Stimulated activated CD4-positive, alpha-beta T cell treated with anti-CD3 and anti-CD28 coated beads, Interleukin-4, amount 100 ng/mL, for 48 hours (primary cell): ENCODE measurements at regions not wholly inside any gene's neighbourhood (a gene's known extent, or its start where the extent isn't known, plus 50 kb on each side); places are given as distances from the start of the nearest gene placed in this dataset.
"Not testable (repeated sequence)": the region's sequence is repeated elsewhere in the genome, so short reads cannot be mapped to it uniquely, and the experiment has no call there.

Experiments used
- DNase-seq, 2 donors: peaks; one replicate each; pipeline ENCODE4 v3.0.0-alpha.2; 2020; ENCODE audit warnings: low read depth in 2 of 2

- no peak for DNase-seq
Measured at GRCh38 chr15:61410662-61411061, 181.6 kb upstream of the RORA start.

DNA sequence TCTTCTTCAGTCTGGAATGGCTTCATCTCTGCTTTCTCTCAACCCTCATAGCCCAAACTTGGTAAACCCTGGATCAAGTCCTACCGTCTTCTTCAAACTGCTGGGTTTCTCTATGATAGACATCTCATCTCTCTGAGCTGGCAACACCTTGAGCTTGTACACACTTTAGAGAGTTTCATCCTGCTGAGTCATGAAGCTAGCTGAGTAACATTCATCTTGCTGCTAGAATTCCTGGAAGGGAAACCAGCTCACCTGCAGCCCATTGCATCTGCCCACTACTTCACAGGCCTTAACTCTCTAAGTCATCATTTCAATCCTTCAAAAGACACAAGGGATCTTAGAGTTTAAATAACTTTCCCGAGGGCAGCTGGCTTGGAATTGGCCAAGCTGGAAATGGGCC, 175.5 kb upstream of the RORA start:
- DNase-seq, result no peak

GRCh38 chr15:61403884-61404283, 174.8 kb upstream of the RORA start:
- no peak for DNase-seq

DNA sequence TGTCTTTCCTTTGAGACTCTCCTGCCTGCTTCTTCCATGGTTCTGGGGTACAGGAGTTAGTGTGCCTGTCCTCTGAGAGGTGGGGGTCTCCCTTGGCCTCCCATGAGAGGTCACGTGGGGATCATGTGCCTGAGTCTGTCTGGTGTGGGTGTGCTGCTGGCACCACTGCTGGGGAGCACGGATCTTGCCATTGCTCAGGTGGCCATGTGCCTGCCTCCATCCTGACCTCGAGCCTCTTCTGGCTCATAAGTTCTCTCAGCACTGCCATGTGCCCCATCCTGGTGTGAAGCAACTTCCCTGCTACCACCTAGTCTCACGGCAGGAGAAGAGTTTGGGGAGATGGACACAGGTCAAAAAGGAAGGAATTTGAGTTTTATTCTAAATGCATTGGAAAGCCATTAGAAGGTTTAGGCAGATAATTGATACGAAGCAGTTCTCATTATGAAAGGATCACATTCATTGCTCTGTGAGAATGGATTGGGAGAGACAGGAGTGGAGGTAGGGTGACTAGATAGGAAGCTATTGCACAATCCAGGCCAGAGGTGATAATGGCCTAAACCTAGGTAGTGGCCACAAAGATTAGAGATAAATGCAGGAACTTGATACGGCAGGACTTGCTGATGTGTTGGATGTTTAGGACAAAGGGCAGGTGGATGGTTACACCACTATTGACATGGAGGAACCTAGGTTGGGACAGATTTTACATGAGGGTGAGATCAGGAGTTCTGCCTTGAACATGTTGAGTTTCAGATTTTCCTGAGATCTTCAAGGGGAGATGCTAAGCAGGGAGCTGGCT, 173.0 kb upstream of the RORA start:
- no peak for DNase-seq

DNA sequence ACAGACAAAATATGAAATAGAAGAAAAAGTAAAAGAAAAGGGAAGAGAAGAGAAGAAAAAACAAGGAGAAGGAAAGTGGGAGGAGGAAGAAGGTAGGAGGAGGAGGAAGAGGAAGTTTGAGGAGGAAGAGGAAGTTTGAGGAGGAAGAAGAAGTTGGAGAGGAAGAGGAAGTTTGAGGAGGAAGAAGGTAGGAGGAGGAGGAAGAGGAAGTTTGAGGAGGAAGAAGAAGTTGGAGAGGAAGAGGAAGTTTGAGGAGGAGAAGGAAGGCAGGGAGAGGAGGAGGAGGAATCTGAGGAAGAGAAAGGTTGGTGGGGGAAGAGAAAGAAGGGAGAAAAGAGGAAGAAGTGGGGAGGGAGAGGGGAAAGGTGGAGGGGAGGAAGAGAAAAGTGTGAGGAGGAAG, 169.2 kb upstream of the RORA start:
- no peak for DNase-seq

DNA sequence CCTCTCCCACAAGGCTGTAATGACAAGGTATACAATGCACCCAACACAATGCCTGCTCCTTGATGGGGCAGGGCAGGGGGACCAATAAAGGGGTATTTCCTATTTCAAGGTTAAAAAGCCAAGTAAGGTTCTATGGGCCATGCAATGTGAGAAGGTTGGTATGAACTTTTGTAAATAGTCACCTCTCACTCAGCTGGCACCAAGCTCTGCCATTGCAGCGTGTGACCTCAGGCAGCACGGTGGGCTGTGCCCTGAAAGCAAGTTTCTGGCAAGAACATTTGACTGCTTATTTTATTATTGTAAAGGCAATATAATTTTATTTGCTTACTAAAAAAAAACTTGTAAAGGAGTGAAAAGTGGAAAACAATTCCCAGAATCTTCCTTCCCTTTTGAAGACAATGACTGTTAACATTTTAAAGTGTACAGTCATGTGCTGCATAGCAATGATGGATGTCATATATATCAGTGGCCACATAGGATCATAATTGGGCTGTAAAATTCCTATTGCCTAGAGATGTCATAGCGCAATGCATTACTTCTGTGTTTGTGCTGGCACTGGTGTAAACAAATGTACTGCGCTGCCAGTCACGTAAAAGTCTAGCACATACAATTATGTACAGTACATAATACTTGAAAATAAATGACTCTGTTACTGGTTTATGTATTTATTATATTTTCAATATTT, 167.3 kb upstream of the RORA start:
- DNase-seq, result no peak

DNA sequence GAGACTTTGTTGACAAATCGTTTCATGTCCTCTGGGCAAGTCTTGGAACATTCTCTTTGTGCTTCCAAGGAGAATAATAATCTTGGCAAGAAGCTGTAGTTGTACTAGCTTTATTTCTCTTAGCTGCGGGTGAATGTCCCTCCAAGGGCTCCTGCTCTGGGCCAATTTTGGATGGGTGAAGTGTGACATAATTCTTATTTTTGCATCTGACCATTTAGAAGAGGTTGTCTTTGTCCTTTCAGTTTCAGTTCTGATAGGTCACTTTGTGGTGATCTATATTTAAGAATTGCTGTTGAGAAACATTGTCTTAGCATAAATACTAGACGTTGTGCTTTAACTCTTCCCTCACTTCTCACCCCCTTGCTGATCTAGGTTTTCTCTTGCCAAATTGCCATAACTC, 164.8 kb upstream of the RORA start:
- DNase-seq, result no peak

DNA sequence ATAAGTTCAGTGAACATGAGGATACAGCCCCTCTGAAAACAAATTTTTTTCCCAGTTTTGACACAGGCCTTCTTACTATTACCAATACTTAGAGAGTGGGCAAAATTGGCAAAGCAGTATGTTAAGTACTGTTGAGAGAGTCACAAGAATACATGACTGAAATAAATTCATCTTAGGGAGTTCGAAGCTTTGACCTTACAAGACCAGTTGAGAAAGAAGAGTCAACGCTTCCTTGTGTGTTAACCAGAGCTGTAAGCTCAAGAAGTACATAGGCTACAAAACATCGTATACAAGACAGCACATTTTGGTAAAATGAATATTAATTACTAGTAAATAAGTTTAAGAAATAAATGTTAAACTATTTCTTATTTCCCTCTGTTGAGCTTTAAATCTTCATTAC, 164.4 kb upstream of the RORA start:
- DNase-seq, result no peak

GRCh38 chr15:61390138-61390537, 161.0 kb upstream of the RORA start:
- DNase-seq, result no peak

DNA sequence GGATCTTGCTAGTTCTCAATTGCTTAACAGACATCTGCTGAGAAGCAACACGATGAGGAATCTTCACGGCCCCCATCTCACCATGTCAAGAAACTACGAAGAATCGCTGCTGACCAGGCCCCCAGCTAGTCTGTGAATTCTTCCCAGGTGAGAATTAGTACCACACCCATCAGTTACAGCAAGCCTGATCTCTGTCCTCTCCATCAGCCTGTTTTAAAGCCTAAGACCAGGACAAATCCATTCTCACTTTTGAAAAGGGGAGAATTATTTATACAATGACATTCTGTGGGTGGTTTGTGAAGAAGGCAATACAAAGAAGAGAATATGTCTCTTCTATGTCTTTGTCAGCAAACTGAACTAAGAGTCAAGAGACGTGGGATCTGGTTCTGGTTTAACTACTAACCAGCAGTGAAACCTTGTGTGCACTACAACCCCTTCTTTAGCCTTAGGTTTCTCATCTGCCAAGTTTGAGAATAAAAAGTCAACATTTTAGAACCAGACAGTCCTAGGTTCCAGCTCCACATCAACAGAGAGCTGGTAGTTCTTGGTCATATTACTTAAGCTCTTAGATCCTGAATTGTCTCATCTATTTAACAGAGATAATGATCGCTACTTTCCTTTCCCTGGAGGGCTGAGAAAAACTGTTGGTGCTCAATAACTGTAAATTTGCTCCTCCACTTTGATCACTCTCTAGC, 160.4 kb upstream of the RORA start:
- no peak for DNase-seq

GRCh38 chr15:61387675-61388074, 158.6 kb upstream of the RORA start:
- DNase-seq, result no peak

DNA sequence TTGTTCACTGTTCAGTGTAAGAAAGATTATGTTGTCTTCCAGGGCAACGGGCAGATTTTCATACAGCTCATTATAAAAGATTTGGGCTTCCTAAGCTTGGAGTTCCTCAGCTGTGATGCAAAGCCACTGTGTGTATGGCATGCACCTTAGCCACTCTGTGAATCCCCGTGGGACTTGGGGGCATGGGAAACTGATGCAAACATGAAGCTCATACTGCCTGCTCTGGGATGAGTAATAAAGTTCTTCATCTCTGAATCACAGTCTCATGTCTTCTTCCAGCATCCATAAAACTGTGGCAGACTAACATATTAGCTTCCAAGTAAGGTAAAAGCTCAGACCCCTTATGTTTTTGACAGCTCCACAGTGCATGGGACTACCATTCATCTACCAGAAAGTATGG, 154.3 kb upstream of the RORA start:
- DNase-seq, result no peak

DNA sequence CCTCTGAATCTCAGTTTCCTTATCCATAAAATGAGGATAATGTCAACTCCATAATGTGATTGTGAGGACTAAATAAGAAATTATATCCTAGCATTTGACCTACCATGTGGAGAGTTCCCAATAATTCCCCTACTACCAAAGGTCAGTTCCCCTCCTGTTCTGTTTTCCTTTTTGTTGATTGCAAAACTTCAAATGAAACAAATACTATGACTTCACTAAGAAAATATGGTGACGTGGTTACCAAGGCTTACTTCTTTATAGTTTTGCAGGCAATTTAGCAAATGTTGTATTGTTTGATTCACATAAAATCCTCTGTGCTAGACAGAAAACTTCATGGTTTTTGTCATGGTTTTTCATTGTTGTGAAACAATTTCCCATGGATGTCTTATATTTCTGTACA, 153.8 kb upstream of the RORA start:
- no peak for DNase-seq

DNA sequence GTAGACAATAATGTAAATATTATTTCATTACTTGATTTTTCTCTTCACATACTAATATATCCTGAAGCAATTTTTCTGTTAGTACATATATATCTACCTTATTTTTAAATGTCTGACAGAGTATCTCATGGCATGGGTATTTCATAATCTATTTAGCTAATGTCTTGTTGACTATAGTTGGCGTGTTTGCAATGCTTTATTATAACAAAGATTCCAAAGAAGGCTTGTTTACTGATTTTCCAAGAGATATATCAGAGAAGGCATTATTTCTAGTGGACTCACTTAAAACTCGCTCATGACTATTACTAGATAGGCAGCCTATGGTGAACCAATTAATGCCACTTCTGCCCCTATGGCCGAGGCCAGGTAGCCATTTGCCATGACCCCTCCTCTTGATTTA, 152.4 kb upstream of the RORA start:
- no peak for DNase-seq

GRCh38 chr15:61380270-61380669, 151.2 kb upstream of the RORA start:
- DNase-seq, result no peak

- no peak for DNase-seq
Measured at GRCh38 chr15:61379005-61379404, 149.9 kb upstream of the RORA start.

- DNase-seq, result no peak
Measured at GRCh38 chr15:61376961-61377360, 147.9 kb upstream of the RORA start.

GRCh38 chr15:61376516-61376915, 147.4 kb upstream of the RORA start:
- no peak for DNase-seq

DNA sequence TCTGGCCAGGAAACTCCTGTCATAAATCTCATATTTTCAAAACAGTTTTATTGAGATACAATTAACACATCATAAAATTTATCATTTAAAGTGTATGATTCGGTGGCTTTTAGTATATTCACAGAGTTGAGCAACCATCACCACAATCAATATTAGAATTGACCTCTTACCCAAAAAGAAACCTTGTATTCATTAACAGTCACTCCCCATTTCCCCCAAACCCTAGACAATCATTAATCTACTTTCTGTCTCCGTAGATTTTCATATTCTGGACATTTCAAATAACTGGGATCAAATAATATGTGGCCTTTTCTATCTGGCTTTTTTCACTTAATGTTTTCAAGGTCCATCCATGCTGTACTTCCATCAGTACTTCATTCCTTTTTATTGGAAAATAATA, 145.7 kb upstream of the RORA start:
- no peak for DNase-seq

GRCh38 chr15:61367953-61368352, 138.9 kb upstream of the RORA start:
- DNase-seq, result no peak

GRCh38 chr15:61364871-61365270, 135.8 kb upstream of the RORA start:
- DNase-seq, result no peak

DNA sequence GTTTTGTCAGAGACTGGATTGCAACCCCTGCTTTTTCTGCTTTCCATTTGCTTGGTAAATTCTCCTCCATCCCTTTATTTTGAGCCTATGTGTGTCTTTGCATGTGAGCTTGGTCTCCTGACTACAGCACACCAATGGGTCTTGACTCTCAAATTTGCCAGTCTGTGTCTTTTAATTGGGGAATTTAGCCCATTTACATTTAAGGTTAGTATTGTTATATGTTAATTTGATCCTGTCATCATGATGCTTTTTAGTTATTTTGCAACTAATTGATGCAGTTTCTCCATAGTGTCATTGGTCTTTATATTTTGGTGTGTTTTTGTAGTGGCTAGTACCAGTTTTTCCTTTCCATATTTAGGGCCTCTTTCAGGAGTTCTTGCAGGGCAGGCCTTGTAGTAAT, 133.8 kb upstream of the RORA start:
- DNase-seq, result not testable (repeated sequence)

GRCh38 chr15:61344293-61344692, 115.2 kb upstream of the RORA start:
- no peak for DNase-seq
